ENCODE measurements at regions not wholly inside any gene's neighbourhood (a gene's known extent, or its start where the extent isn't known, plus 50 kb on each side); places are given as distances from the start of the nearest gene placed in this dataset.

DNA sequence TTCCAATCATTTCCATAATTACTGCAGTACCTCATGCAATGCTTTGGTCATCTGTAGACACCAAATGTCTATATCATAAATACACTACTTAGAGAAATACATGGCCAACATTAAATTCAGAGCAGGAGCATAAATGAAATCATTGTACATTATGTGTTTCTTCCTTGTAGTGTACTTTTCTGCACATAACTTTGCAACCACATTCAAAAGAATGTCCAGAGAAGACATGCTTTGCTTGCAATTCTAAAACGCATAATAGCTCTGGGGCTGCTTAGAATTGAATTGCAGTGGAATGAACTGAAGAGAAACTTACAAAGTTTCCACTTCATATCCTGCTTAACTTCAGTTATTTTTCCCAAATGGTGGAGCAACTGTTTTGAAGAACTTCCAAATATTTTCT, 664.4 kb downstream of the DSC3 start:
- intact Hi-C loops (cut with DNase I; ENCODE audit: low total_unique reads) = no loop called here
- Histone ChIP-seq H3K4me1 (no peaks in the 10 kb centered on the region), H3K4me3 (no peak overlapping the region), H3K36me3 (no peaks in the 10 kb centered on the region), H3K27me3 (no peaks in the 10 kb centered on the region), H3K27ac (no peak overlapping the region), H3K9me3 (peaks cover 0 to 5% (median 0%) of the 10 kb centered on the region in 3 donors)
- TF ChIP-seq, protein P1, sequence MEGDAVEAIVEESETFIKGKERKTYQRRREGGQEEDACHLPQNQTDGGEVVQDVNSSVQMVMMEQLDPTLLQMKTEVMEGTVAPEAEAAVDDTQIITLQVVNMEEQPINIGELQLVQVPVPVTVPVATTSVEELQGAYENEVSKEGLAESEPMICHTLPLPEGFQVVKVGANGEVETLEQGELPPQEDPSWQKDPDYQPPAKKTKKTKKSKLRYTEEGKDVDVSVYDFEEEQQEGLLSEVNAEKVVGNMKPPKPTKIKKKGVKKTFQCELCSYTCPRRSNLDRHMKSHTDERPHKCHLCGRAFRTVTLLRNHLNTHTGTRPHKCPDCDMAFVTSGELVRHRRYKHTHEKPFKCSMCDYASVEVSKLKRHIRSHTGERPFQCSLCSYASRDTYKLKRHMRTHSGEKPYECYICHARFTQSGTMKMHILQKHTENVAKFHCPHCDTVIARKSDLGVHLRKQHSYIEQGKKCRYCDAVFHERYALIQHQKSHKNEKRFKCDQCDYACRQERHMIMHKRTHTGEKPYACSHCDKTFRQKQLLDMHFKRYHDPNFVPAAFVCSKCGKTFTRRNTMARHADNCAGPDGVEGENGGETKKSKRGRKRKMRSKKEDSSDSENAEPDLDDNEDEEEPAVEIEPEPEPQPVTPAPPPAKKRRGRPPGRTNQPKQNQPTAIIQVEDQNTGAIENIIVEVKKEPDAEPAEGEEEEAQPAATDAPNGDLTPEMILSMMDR (IDR thresholded peaks at IDR 0.05) = no peak
- DNase-seq = no peak

DNA sequence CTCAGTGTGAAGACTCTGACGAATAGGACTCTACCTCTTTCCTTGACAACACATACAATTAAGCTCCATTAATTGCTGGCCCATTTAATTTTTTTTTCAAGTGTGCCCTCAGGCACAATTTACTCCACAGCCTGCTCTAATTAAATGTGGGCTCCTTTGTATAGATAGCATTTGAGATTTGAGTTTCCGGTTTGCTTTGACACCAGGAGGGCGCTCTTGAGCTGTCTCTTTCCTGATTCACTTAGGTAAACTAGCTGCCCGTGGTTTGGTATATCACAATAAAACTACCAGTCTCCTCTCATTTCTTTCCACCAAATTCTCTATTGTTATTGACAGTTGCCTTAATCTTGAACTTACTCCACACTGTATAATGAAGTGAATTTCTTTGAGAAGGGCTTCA, 666.0 kb downstream of the DSC3 start:
- intact Hi-C loops (cut with DNase I; ENCODE audit: low total_unique reads) = no loop called here

DNA sequence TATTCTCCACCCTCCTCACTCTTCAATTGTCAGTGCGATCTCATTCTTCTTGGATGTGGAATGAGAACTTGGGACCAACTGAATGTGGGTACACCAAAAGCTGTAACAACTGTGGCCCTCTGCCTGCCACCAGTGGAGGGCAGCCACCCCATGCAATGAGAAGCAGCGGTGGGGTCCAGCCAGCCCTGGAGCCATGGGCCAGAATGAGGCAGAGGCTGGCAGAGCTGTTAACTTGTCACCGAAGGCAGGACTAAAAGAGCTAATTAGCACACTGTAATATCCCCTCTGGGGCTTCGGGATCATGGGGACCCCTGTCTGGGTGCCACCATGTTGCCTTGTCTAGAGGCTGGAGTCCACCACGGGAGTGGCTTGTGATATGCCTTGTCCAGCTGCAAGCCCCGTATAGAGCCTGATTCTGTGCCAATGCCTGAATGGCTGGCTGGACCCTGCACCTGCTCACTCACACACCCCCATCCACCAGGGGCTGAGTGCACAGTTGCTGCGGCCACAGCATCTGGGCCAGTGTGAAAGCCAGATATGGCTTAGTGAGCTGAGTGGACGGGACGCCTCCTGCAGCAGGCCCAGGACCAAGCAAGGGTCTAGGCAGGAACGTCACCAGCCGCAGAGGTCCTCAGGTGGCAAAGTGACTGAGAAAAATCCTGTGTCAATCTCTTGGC, 680.5 kb downstream of the DSC3 start:
- Histone ChIP-seq H3K36me3 (no peaks in the 10 kb centered on the region), H3K27me3 (no peaks in the 10 kb centered on the region), H3K27ac (no peak overlapping the region), H3K4me3 (no peak overlapping the region), H3K4me1 (no peaks in the 10 kb centered on the region), H3K9me3 (no peaks in the 10 kb centered on the region)
- TF ChIP-seq, protein P1 (IDR thresholded peaks at IDR 0.05) = no peak
- no peak for DNase-seq
- intact Hi-C loops (cut with DNase I; ENCODE audit: low total_unique reads) = no loop called here

More for the DNA sequence above, 666.0 kb downstream of the DSC3 start:
- no peaks in the 10 kb centered on the region for H3K27me3 ChIP-seq
- no peaks in the 10 kb centered on the region for H3K4me1 ChIP-seq
- H3K27ac ChIP-seq = no peak overlapping the region
- peaks cover 0 to 5% (median 0%) of the 10 kb centered on the region in 3 donors for H3K9me3 ChIP-seq
- TF ChIP-seq, protein P1 (IDR thresholded peaks at IDR 0.05) = no peak
- H3K4me3 ChIP-seq = no peak overlapping the region
- H3K36me3 ChIP-seq = no peaks in the 10 kb centered on the region
- DNase-seq = no peak

DNA sequence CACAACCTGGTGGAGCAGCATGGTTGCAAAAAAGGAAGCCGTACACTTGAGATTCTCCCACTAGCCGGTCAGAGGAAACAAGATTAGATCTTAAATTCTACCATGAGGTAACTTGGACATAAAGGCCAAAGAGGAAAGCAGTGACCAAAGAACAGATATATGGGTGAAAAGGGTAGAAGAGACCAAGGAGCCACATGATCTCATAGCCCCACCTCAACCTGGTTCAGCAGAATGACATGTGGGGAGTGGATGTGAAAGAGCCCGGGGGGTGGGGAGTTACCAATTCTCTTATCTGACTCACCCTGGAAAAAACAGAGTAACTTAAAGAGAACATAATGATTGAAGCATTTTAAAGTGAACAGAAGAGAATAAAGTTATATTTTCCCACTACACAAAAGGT, 683.0 kb downstream of the DSC3 start:
- Histone ChIP-seq H3K36me3 (no peaks in the 10 kb centered on the region), H3K9me3 (no peaks in the 10 kb centered on the region), H3K27me3 (no peaks in the 10 kb centered on the region), H3K4me1 (no peaks in the 10 kb centered on the region), H3K27ac (no peak overlapping the region), H3K4me3 (no peak overlapping the region)
- TF ChIP-seq, protein P1 (IDR thresholded peaks at IDR 0.05) = no peak
- intact Hi-C loops (cut with DNase I; ENCODE audit: low total_unique reads) = no loop called here
- no peak for DNase-seq

DNA sequence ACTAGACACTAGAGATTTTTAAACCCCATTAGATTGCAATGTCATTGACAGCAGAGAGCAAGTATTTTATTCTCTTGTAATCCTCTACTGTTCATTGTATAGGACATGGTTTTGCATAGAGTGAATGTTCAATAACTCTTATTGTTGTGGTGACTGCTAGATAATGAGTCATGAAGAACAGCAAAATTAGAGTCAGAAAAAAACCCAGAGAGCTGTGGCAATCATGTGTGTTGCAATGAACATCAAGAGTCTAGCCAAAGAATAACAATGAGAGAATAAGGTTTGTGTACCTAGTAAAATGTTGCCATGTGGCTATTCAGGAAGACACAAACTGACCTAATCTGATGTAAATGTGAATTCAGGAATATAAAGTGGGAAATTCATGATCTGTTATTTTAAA, 684.0 kb downstream of the DSC3 start:
- DNase-seq = no peak
- H3K27me3 ChIP-seq = no peaks in the 10 kb centered on the region
- intact Hi-C loops (cut with DNase I; ENCODE audit: low total_unique reads) = no loop called here
- no peaks in the 10 kb centered on the region for H3K9me3 ChIP-seq
- H3K36me3 ChIP-seq = no peaks in the 10 kb centered on the region
- TF ChIP-seq, protein P1 (IDR thresholded peaks at IDR 0.05) = no peak
- no peaks in the 10 kb centered on the region for H3K4me1 ChIP-seq
- H3K4me3 ChIP-seq = no peak overlapping the region
- no peak overlapping the region for H3K27ac ChIP-seq

All from tibial artery (tissue), 4 donors.